ENCODE measurements at regions not wholly inside any gene's neighbourhood (a gene's known extent, or its start where the extent isn't known, plus 50 kb on each side); places are given as distances from the start of the nearest gene placed in this dataset.

- Histone ChIP-seq H3K9me3 (ENCODE audit: control insufficient read depth in 1 of 2, low read length in 2 of 2) (no peaks in the 10 kb centered on the region), H3K4me3 (ENCODE audit: low read depth in 1 of 2, low read length in 2 of 2) (no peak overlapping the region), H3K36me3 (ENCODE audit: control insufficient read depth in 1 of 2, insufficient read depth in 2 of 2, low read length in 2 of 2) (no peaks in the 10 kb centered on the region), H3K27me3 (ENCODE audit: control insufficient read depth in 1 of 2, insufficient read depth in 2 of 2, low read length in 2 of 2) (no peaks in the 10 kb centered on the region), H3K9ac (ENCODE audit: low read depth in 1 of 2, low read length in 2 of 2) (no peak overlapping the region), H3K27ac (ENCODE audit: low read depth, low read length) (no peak overlapping the region), H3K4me1 (ENCODE audit: control insufficient read depth in 1 of 2, insufficient read depth in 2 of 2, low read length in 2 of 2) (no peaks in the 10 kb centered on the region)
Observed at GRCh38 chr3:168834558-168834957, 738.8 kb upstream of the GOLIM4 start.

GRCh38 chr3:168828943-168829342 lies 733.2 kb upstream of the GOLIM4 start:
- Histone ChIP-seq H3K9ac (ENCODE audit: low read depth in 1 of 2, low read length in 2 of 2) (no peak overlapping the region), H3K4me1 (ENCODE audit: control insufficient read depth in 1 of 2, insufficient read depth in 2 of 2, low read length in 2 of 2) (no peaks in the 10 kb centered on the region), H3K9me3 (ENCODE audit: control insufficient read depth in 1 of 2, low read length in 2 of 2) (no peaks in the 10 kb centered on the region), H3K36me3 (ENCODE audit: control insufficient read depth in 1 of 2, insufficient read depth in 2 of 2, low read length in 2 of 2) (no peaks in the 10 kb centered on the region), H3K4me3 (ENCODE audit: low read depth in 1 of 2, low read length in 2 of 2) (no peak overlapping the region), H3K27ac (ENCODE audit: low read depth, low read length) (no peak overlapping the region), H3K27me3 (ENCODE audit: control insufficient read depth in 1 of 2, insufficient read depth in 2 of 2, low read length in 2 of 2) (no peaks in the 10 kb centered on the region)

GRCh38 chr3:168828536-168828935 lies 732.8 kb upstream of the GOLIM4 start:
- no peaks in the 10 kb centered on the region for H3K9me3 ChIP-seq (ENCODE audit: control insufficient read depth in 1 of 2, low read length in 2 of 2)
- no peak overlapping the region for H3K9ac ChIP-seq (ENCODE audit: low read depth in 1 of 2, low read length in 2 of 2)
- H3K36me3 ChIP-seq (ENCODE audit: control insufficient read depth in 1 of 2, insufficient read depth in 2 of 2, low read length in 2 of 2) = no peaks in the 10 kb centered on the region
- H3K4me1 ChIP-seq (ENCODE audit: control insufficient read depth in 1 of 2, insufficient read depth in 2 of 2, low read length in 2 of 2) = no peaks in the 10 kb centered on the region
- H3K27ac ChIP-seq (ENCODE audit: low read depth, low read length) = no peak overlapping the region
- no peaks in the 10 kb centered on the region for H3K27me3 ChIP-seq (ENCODE audit: control insufficient read depth in 1 of 2, insufficient read depth in 2 of 2, low read length in 2 of 2)
- no peak overlapping the region for H3K4me3 ChIP-seq (ENCODE audit: low read depth in 1 of 2, low read length in 2 of 2)

- no peak overlapping the region for H3K27ac ChIP-seq (ENCODE audit: low read depth, low read length)
- no peak overlapping the region for H3K9ac ChIP-seq (ENCODE audit: low read depth in 1 of 2, low read length in 2 of 2)
- H3K27me3 ChIP-seq (ENCODE audit: control insufficient read depth in 1 of 2, insufficient read depth in 2 of 2, low read length in 2 of 2) = no peaks in the 10 kb centered on the region
- peak overlapping the region in 1 of 2 donors; percentile 34 for H3K4me3 ChIP-seq (ENCODE audit: low read depth in 1 of 2, low read length in 2 of 2)
- no peaks in the 10 kb centered on the region for H3K9me3 ChIP-seq (ENCODE audit: control insufficient read depth in 1 of 2, low read length in 2 of 2)
- no peaks in the 10 kb centered on the region for H3K4me1 ChIP-seq (ENCODE audit: control insufficient read depth in 1 of 2, insufficient read depth in 2 of 2, low read length in 2 of 2)
- no peaks in the 10 kb centered on the region for H3K36me3 ChIP-seq (ENCODE audit: control insufficient read depth in 1 of 2, insufficient read depth in 2 of 2, low read length in 2 of 2)
Observed at GRCh38 chr3:168828014-168828413, 732.3 kb upstream of the GOLIM4 start.

GRCh38 chr3:168824107-168824506 lies 728.4 kb upstream of the GOLIM4 start:
- Histone ChIP-seq H3K9me3 (ENCODE audit: control insufficient read depth in 1 of 2, low read length in 2 of 2) (no peaks in the 10 kb centered on the region), H3K27me3 (ENCODE audit: control insufficient read depth in 1 of 2, insufficient read depth in 2 of 2, low read length in 2 of 2) (no peaks in the 10 kb centered on the region), H3K4me3 (ENCODE audit: low read depth in 1 of 2, low read length in 2 of 2) (no peak overlapping the region), H3K36me3 (ENCODE audit: control insufficient read depth in 1 of 2, insufficient read depth in 2 of 2, low read length in 2 of 2) (no peaks in the 10 kb centered on the region), H3K4me1 (ENCODE audit: control insufficient read depth in 1 of 2, insufficient read depth in 2 of 2, low read length in 2 of 2) (no peaks in the 10 kb centered on the region), H3K9ac (ENCODE audit: low read depth in 1 of 2, low read length in 2 of 2) (no peak overlapping the region), H3K27ac (ENCODE audit: low read depth, low read length) (no peak overlapping the region)

GRCh38 chr3:168823466-168823865 lies 727.7 kb upstream of the GOLIM4 start:
- Histone ChIP-seq H3K27ac (ENCODE audit: low read depth, low read length) (no peak overlapping the region), H3K9ac (ENCODE audit: low read depth in 1 of 2, low read length in 2 of 2) (no peak overlapping the region), H3K4me3 (ENCODE audit: low read depth in 1 of 2, low read length in 2 of 2) (no peak overlapping the region), H3K9me3 (ENCODE audit: control insufficient read depth in 1 of 2, low read length in 2 of 2) (no peaks in the 10 kb centered on the region), H3K27me3 (ENCODE audit: control insufficient read depth in 1 of 2, insufficient read depth in 2 of 2, low read length in 2 of 2) (no peaks in the 10 kb centered on the region), H3K4me1 (ENCODE audit: control insufficient read depth in 1 of 2, insufficient read depth in 2 of 2, low read length in 2 of 2) (no peaks in the 10 kb centered on the region), H3K36me3 (ENCODE audit: control insufficient read depth in 1 of 2, insufficient read depth in 2 of 2, low read length in 2 of 2) (no peaks in the 10 kb centered on the region)

- no peaks in the 10 kb centered on the region for H3K9me3 ChIP-seq (ENCODE audit: control insufficient read depth in 1 of 2, low read length in 2 of 2)
- no peaks in the 10 kb centered on the region for H3K4me1 ChIP-seq (ENCODE audit: control insufficient read depth in 1 of 2, insufficient read depth in 2 of 2, low read length in 2 of 2)
- H3K4me3 ChIP-seq (ENCODE audit: low read depth in 1 of 2, low read length in 2 of 2) = no peak overlapping the region
- H3K9ac ChIP-seq (ENCODE audit: low read depth in 1 of 2, low read length in 2 of 2) = no peak overlapping the region
- H3K36me3 ChIP-seq (ENCODE audit: control insufficient read depth in 1 of 2, insufficient read depth in 2 of 2, low read length in 2 of 2) = no peaks in the 10 kb centered on the region
- H3K27ac ChIP-seq (ENCODE audit: low read depth, low read length) = no peak overlapping the region
- no peaks in the 10 kb centered on the region for H3K27me3 ChIP-seq (ENCODE audit: control insufficient read depth in 1 of 2, insufficient read depth in 2 of 2, low read length in 2 of 2)
Observed at GRCh38 chr3:168820810-168821415, 725.2 kb upstream of the GOLIM4 start.

GRCh38 chr3:168817177-168817576 lies 721.5 kb upstream of the GOLIM4 start:
- Histone ChIP-seq H3K9ac (ENCODE audit: low read depth in 1 of 2, low read length in 2 of 2) (no peak overlapping the region), H3K9me3 (ENCODE audit: control insufficient read depth in 1 of 2, low read length in 2 of 2) (no peaks in the 10 kb centered on the region), H3K4me3 (ENCODE audit: low read depth in 1 of 2, low read length in 2 of 2) (no peak overlapping the region), H3K27ac (ENCODE audit: low read depth, low read length) (no peak overlapping the region), H3K27me3 (ENCODE audit: control insufficient read depth in 1 of 2, insufficient read depth in 2 of 2, low read length in 2 of 2) (no peaks in the 10 kb centered on the region), H3K4me1 (ENCODE audit: control insufficient read depth in 1 of 2, insufficient read depth in 2 of 2, low read length in 2 of 2) (no peaks in the 10 kb centered on the region), H3K36me3 (ENCODE audit: control insufficient read depth in 1 of 2, insufficient read depth in 2 of 2, low read length in 2 of 2) (no peaks in the 10 kb centered on the region)

- Histone ChIP-seq H3K27me3 (ENCODE audit: control insufficient read depth in 1 of 2, insufficient read depth in 2 of 2, low read length in 2 of 2) (no peaks in the 10 kb centered on the region), H3K27ac (ENCODE audit: low read depth, low read length) (no peak overlapping the region), H3K4me3 (ENCODE audit: low read depth in 1 of 2, low read length in 2 of 2) (no peak overlapping the region), H3K36me3 (ENCODE audit: control insufficient read depth in 1 of 2, insufficient read depth in 2 of 2, low read length in 2 of 2) (no peaks in the 10 kb centered on the region), H3K9ac (ENCODE audit: low read depth in 1 of 2, low read length in 2 of 2) (no peak overlapping the region), H3K4me1 (ENCODE audit: control insufficient read depth in 1 of 2, insufficient read depth in 2 of 2, low read length in 2 of 2) (no peaks in the 10 kb centered on the region), H3K9me3 (ENCODE audit: control insufficient read depth in 1 of 2, low read length in 2 of 2) (no peaks in the 10 kb centered on the region)
Observed at GRCh38 chr3:168815946-168816345, 720.2 kb upstream of the GOLIM4 start.

GRCh38 chr3:168813225-168813802 lies 717.6 kb upstream of the GOLIM4 start:
- H3K9me3 ChIP-seq (ENCODE audit: control insufficient read depth in 1 of 2, low read length in 2 of 2) = no peaks in the 10 kb centered on the region

More at GRCh38 chr3:168813225-168813802, 717.6 kb upstream of the GOLIM4 start:
- Histone ChIP-seq H3K36me3 (ENCODE audit: control insufficient read depth in 1 of 2, insufficient read depth in 2 of 2, low read length in 2 of 2) (no peaks in the 10 kb centered on the region), H3K4me3 (ENCODE audit: low read depth in 1 of 2, low read length in 2 of 2) (no peak overlapping the region), H3K4me1 (ENCODE audit: control insufficient read depth in 1 of 2, insufficient read depth in 2 of 2, low read length in 2 of 2) (no peaks in the 10 kb centered on the region), H3K27ac (ENCODE audit: low read depth, low read length) (no peak overlapping the region), H3K9ac (ENCODE audit: low read depth in 1 of 2, low read length in 2 of 2) (no peak overlapping the region), H3K27me3 (ENCODE audit: control insufficient read depth in 1 of 2, insufficient read depth in 2 of 2, low read length in 2 of 2) (no peaks in the 10 kb centered on the region)

Measured in duodenal mucosa (tissue), 2 donors.